Kidney (tissue), 13 donors: ENCODE measurements at regions not wholly inside any gene's neighbourhood (a gene's known extent, or its start where the extent isn't known, plus 50 kb on each side); places are given as distances from the start of the nearest gene placed in this dataset.

Experiments used
- DNase-seq, 5 donors: peaks; one replicate each; pipeline ENCODE4 v3.0.0-alpha.2; 2013 to 2020
- FAIRE-seq: peaks from 2 replicates; lab custom pipeline; 2012; peaks lifted over from hg19 to GRCh38; lab: Jason Lieb, UNC
- H3K27ac ChIP-seq, 2 donors: one replicate each; pipeline ENCODE4 v1.7.0; 2013; ENCODE audit warnings: low read depth in 2 of 2, low read length in 2 of 2, inconsistent platforms in 1 of 2
- H3K27me3 ChIP-seq: one replicate; pipeline ENCODE4 v1.7.1; 2013; ENCODE audit warnings: low read length, inconsistent platforms; ENCODE audit not compliant: control insufficient read depth, insufficient read depth
- H3K36me3 ChIP-seq, 3 donors: one replicate each; pipeline versions ENCODE4 v1.7.0 to v1.7.1; 2013; ENCODE audit warnings: low read length in 3 of 3, control low read depth in 1 of 3, inconsistent platforms in 1 of 3; ENCODE audit not compliant: insufficient read depth in 3 of 3, control insufficient read depth in 2 of 3
- H3K4me1 ChIP-seq, 3 donors: one replicate each; pipeline versions ENCODE4 v1.7.0 to v1.7.1; 2013; ENCODE audit warnings: low read length in 3 of 3, inconsistent platforms in 1 of 3, low read depth in 1 of 3; ENCODE audit not compliant: control insufficient read depth in 2 of 3, insufficient read depth in 2 of 3
- H3K4me3 ChIP-seq, 3 donors: one replicate each; pipeline versions ENCODE4 v1.7.0 to v1.8.1; 2013; ENCODE audit warnings: low read length in 3 of 3, control low read depth in 1 of 3, inconsistent platforms in 1 of 3
- H3K9ac ChIP-seq, 3 donors: one replicate each; pipeline versions ENCODE4 v1.7.0 to v1.7.1; 2013; ENCODE audit warnings: low read length in 3 of 3, control low read depth in 1 of 3, inconsistent platforms in 1 of 3
- H3K9me3 ChIP-seq, 3 donors: one replicate each; pipeline versions ENCODE4 v1.7.0 to v1.7.1; 2013; ENCODE audit warnings: low read length in 3 of 3, control low read depth in 1 of 3, inconsistent platforms in 1 of 3; ENCODE audit not compliant: control insufficient read depth in 2 of 3, insufficient read depth in 1 of 3
- intact Hi-C: fragments of 100-400 bp; cut with DNase I; formaldehyde crosslinking; loops from one replicate; pipeline ENCODE4 v1.11.1; 2022
- TF ChIP-seq, protein P1 (sequence below): IDR thresholded peaks from 3 replicates; pipeline ENCODE4 v1.5.1; 2012; ENCODE audit warnings: mild to moderate bottlenecking, moderate library complexity, borderline replicate concordance; ENCODE audit not compliant: insufficient read depth; ENCODE audit errors: extremely low read depth
- donor health status: control.
- donor health status: control.
- donor health status: control.
- donor health status: control.
- donor health status: control.
- donor health status: DM: yes; HTN: yes; CAD: no.
- donor health status: Normal renal cell carcinoma (clear cell type).

- no peaks in the 10 kb centered on the region for H3K36me3 ChIP-seq
- no peaks in the 10 kb centered on the region for H3K27me3 ChIP-seq
- no peak for DNase-seq
- H3K9me3 ChIP-seq = no peaks in the 10 kb centered on the region
- intact Hi-C loops = no loop called here
- no peak overlapping the region for H3K27ac ChIP-seq
- no peak overlapping the region for H3K4me3 ChIP-seq
- no peaks in the 10 kb centered on the region for H3K4me1 ChIP-seq
- TF ChIP-seq, protein P1, sequence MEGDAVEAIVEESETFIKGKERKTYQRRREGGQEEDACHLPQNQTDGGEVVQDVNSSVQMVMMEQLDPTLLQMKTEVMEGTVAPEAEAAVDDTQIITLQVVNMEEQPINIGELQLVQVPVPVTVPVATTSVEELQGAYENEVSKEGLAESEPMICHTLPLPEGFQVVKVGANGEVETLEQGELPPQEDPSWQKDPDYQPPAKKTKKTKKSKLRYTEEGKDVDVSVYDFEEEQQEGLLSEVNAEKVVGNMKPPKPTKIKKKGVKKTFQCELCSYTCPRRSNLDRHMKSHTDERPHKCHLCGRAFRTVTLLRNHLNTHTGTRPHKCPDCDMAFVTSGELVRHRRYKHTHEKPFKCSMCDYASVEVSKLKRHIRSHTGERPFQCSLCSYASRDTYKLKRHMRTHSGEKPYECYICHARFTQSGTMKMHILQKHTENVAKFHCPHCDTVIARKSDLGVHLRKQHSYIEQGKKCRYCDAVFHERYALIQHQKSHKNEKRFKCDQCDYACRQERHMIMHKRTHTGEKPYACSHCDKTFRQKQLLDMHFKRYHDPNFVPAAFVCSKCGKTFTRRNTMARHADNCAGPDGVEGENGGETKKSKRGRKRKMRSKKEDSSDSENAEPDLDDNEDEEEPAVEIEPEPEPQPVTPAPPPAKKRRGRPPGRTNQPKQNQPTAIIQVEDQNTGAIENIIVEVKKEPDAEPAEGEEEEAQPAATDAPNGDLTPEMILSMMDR = no peak
- no peak for FAIRE-seq
- no peak overlapping the region for H3K9ac ChIP-seq
These were observed 800.4 kb downstream of the DIAPH3 start for GRCh38 chr13:59363313-59363712.

GRCh38 chr13:59363947-59364346 is 799.8 kb downstream of the DIAPH3 start:
- intact Hi-C loops = no loop called here
- H3K9ac ChIP-seq = no peak overlapping the region
- no peak overlapping the region for H3K27ac ChIP-seq
- FAIRE-seq (no peak), DNase-seq (no peak)
- H3K9me3 ChIP-seq = no peaks in the 10 kb centered on the region
- H3K4me3 ChIP-seq = no peak overlapping the region
- no peaks in the 10 kb centered on the region for H3K4me1 ChIP-seq
- TF ChIP-seq, protein P1 = no peak
- H3K36me3 ChIP-seq = no peaks in the 10 kb centered on the region
- no peaks in the 10 kb centered on the region for H3K27me3 ChIP-seq

- no peak for DNase-seq
- H3K27ac ChIP-seq = no peak overlapping the region
- FAIRE-seq = no peak
These were observed 799.1 kb downstream of the DIAPH3 start for GRCh38 chr13:59364641-59365085.

DNA sequence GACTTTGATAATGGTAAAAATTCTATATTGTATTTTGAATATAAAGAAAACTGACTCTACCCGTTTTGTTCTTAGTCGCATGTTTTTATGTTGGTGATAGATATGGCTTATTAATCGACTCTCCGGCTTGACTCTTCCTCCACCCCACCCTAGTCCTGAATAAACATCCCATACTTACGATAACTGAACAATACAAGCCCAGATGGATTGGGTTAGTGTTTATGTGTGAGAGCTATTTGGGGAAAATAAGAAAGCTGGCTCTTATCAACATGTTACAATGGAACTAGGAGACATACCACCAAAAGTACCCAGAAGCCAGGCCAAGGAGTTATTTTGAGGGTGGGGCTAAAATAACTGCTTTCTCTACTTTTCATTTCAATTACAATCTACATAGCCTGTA is 796.3 kb downstream of the DIAPH3 start:
- H3K4me3 ChIP-seq = no peak overlapping the region
- no peaks in the 10 kb centered on the region for H3K9me3 ChIP-seq
- no peaks in the 10 kb centered on the region for H3K36me3 ChIP-seq
- intact Hi-C loops = no loop called here
- no peaks in the 10 kb centered on the region for H3K27me3 ChIP-seq
- TF ChIP-seq, protein P1 = no peak
- H3K4me1 ChIP-seq = no peaks in the 10 kb centered on the region
- no peak overlapping the region for H3K27ac ChIP-seq
- H3K9ac ChIP-seq = no peak overlapping the region
- DNase-seq (no peak), FAIRE-seq (no peak)

More at GRCh38 chr13:59364641-59365085, 799.1 kb downstream of the DIAPH3 start:
- TF ChIP-seq, protein P1 = no peak
- Histone ChIP-seq H3K9me3 (no peaks in the 10 kb centered on the region), H3K4me1 (no peaks in the 10 kb centered on the region), H3K36me3 (no peaks in the 10 kb centered on the region), H3K4me3 (no peak overlapping the region), H3K27me3 (no peaks in the 10 kb centered on the region), H3K9ac (no peak overlapping the region)
- intact Hi-C loops = no loop called here
